GM12872 (cell line): ENCODE measurements at regions not wholly inside any gene's neighbourhood (a gene's known extent, or its start where the extent isn't known, plus 50 kb on each side); places are given as distances from the start of the nearest gene placed in this dataset.

Experiments
- CTCF ChIP-seq: IDR thresholded peaks from 3 replicates; pipeline ENCODE4 v1.5.1; 2011; ENCODE audit warnings: low read depth, mild to moderate bottlenecking, low read length, moderate library complexity; ENCODE audit not compliant: insufficient read depth

- no peak for TF ChIP-seq CTCF
These were observed 428.3 kb downstream of the MBD2 start for GRCh38 chr18:53796040-53796729.

GRCh38 chr18:53795610-53796009 is 428.9 kb downstream of the MBD2 start:
- no peak for TF ChIP-seq CTCF

- no peak for TF ChIP-seq CTCF
These were observed 429.4 kb downstream of the MBD2 start for GRCh38 chr18:53795061-53795460.

GRCh38 chr18:53792762-53793161 is 431.7 kb downstream of the MBD2 start:
- no peak for TF ChIP-seq CTCF

DNA sequence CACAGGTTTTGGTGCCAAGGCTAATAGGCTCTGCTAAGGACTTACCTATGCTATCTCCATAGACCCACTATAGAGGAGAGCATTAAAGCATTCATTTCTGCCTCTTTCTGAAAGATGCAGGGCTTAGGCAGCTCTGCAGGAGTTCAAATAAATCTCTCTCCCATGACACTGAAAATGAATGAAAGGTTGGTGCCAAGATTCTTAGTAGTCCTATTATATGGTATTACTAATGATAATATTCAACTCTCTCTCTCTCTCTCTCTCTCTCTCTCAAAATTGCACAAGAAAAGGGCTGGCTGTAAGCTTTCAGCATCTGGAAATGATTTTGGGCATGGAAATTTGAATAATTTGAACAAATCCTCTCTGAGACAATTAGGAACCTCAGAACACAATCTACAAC is 433.7 kb downstream of the MBD2 start:
- no peak for TF ChIP-seq CTCF

DNA sequence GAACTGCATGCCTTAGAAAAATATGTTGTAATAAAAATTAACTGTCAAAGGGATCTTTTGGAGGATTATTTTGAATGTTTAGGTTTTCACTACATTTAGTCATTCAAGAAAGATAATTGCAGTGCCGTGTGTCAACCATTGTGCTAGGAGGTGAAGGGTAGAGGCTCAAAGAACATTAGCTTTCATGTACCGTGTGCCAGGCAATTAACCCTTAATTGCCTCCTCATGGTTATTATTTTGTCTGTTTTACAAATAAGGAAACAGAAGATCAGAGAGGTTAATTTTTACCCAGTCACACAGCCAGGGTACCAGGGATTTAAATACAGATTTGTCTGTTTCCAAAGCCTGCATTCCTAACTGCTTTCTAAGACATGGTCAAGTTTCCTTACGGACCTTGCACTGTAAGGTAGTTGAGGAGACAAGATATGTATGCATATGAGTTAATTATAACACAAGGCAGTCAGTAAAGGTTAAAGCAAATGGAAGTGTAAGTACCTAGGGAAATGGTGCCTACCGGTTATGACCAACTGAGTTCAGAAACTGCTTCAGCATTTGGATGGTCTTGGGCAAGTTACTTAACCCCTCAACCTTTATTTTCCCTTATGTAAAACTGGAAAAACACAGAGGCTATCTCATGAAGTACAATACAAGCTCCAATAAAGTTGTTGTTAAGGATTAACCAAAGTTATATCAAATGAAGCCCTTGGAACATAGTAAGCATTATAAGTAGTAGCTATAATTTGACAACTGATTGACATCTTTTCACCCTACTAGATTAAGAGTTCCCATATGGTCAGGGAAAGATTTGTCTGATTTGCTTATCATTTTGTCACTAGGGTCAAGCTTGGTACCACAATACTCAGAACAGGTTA is 434.9 kb downstream of the MBD2 start:
- TF ChIP-seq CTCF, result no peak

- TF ChIP-seq CTCF, result no peak
These were observed 438.7 kb downstream of the MBD2 start for GRCh38 chr18:53785811-53786210.
